Hepatic stellate cell (primary cell): ENCODE measurements at regions not wholly inside any gene's neighbourhood (a gene's known extent, or its start where the extent isn't known, plus 50 kb on each side); places are given as distances from the start of the nearest gene placed in this dataset.
"Not testable (repeated sequence)": the region's sequence is repeated elsewhere in the genome, so short reads cannot be mapped to it uniquely, and the experiment has no call there.

Experiments
- DNase-seq: peaks from one replicate; pipeline ENCODE4 v3.0.0; 2011; ENCODE audit warnings: low spot score

GRCh38 chr10:131833446-131834080, 67.2 kb upstream of the PPP2R2D start:
- DNase-seq = no peak

GRCh38 chr10:131834152-131834810, 66.5 kb upstream of the PPP2R2D start:
- no peak for DNase-seq

DNA sequence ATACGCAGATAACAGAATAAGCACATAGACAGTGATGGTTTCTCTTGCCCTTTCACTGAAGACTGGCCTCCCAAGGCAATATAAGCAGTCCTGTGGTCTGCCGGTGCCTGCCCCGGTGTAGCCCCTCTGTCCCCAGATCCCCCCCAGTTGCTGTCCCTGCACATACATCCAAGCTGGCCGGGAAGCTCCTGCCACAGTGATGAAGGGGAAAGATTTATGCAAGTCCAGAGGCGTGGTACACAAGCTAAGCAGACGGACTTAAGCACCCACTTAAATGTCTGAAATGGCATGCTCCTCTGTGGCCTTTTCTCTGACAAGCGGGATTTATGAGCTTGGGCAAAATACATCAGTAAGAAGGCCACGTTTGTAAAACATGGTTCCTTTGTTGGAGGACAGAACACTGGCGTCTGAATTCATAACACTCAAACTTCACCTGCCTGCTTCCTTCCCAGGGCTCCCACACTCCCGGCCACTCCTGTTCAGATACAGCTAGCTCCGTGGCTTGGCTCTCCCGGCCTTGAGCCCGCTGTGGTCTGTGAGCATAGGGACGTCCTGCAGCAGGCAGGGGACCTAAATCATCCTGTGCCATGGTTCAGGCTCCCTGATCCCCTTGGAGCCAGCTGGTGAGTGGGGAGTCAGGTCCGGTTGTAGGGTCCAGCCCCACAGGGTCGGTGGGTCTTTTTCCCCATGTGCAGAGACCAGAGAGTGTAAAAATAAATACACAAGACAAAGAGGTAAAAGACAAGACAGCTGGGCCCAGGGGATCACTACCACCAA, 61.7 kb upstream of the PPP2R2D start:
- no peak for DNase-seq

DNA sequence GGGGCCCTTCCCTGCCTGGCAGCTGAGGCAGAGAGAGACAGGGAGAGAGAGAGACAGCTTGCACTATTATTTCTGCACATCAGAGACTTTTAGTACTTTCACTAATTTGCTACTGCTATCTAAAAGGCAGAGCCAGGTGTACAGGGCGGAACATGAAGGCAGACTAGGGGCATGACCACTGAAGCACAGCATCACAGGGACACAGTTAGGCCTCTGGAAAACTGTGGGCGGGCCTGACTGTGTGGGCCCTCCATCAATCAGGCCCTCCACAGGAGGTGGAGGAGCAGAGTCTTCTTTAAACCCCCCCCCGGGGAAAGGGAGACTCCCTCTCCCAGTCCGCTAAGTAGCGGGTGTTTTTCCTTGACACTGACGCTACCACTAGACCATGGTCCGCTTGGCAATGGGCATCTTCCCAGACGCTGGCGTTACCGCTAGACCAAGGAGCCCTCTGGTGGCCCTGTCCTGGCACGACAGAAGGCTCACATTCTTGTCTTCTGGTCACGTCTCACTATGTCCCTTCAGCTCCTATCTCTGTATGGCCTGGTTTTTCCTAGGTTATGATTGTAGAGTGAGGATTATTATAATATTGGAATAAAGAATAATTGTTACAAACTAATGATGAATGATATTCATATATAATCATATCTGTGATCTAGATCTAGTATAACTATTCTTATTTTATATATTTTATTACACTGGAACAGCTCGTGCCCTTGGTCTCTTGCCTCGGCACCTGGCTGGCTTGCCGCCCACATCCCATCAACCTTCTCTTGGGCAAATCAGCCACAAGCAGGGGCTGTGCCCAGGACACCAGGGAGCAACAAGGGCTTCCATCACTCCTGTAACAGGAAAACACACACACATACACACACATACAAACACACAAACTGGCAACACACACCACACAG, 60.7 kb upstream of the PPP2R2D start:
- not testable (repeated sequence) for DNase-seq

DNA sequence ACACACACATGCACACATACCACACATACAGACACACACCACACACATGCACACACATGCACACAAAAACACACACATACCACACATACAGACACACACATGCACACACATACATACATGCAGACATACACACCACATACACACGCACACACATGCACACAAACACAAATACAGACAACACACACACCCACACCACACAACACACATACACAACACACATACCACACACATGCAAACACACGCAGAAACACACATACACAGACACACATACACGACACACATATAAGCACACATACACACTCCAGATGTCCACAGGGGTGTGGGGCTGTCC, 60.1 kb upstream of the PPP2R2D start:
- no peak for DNase-seq

- DNase-seq = no peak
These were observed 59.6 kb upstream of the PPP2R2D start for GRCh38 chr10:131841131-131841660.

DNA sequence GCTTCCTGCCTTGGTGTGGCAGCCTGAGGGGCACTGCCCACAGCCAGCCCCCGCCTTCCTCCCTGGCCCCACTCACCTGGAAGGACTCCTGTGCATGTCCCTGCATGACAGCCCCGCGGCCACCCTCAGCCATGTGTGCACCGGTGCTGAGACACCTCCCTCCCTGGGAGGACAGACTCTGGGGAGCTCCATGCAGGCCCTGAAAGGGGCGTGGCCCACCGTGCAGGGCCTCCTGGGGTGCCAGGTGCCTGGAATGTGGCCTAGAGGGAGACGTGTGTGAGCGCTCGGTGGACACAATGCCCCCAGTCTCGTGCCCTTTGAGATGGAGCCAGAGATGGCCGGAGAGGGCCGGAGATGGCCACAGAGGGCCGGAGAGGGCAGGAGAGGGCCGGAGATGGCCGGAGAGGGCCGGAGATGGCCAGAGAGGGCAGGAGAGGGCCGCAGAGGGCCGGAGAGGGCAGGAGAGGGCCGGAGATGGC, 59.1 kb upstream of the PPP2R2D start:
- DNase-seq = no peak

DNA sequence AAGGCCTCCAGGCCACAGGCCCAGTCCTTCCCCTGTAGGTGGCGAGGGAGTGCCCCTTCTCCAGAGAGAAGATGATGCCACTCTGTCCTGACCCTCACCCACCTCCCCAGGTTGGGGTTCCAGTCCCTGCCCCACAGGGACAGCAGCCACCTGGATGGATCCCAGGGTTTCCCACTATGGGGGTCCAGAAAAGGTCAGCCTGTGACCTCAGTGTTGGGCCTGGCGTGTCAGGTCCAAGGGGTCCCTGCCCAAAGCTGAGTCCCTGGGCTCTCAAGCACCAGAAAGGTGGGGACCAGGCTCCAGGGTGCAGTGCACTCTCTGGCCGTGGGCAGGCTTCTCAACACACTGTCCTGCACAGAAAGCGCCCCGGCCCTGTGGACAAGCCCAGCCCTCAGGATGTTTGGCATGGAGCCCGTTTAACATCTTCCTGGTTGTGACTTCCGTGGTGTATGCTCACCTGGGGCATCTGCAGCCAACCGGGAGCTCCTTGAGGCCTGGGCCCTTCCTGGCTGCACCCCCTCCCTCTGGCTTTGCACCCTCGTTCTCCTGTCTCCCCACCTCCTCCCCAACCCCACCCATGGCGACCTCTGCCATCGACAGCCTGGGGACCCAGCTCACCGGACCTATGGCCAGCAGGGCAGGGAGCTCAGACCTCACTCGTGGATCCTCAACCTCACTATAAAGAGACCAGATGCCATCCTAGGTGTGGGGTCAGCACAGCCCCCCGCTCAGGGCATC, 58.3 kb upstream of the PPP2R2D start:
- DNase-seq = no peak

GRCh38 chr10:131843089-131843595, 57.7 kb upstream of the PPP2R2D start:
- no peak for DNase-seq

- no peak for DNase-seq
These were observed 56.9 kb upstream of the PPP2R2D start for GRCh38 chr10:131843881-131844284.

GRCh38 chr10:131844529-131845084, 56.2 kb upstream of the PPP2R2D start:
- no peak for DNase-seq

- DNase-seq = no peak
These were observed 55.1 kb upstream of the PPP2R2D start for GRCh38 chr10:131845505-131846239.

GRCh38 chr10:131846240-131847101, 54.3 kb upstream of the PPP2R2D start:
- no peak for DNase-seq

DNA sequence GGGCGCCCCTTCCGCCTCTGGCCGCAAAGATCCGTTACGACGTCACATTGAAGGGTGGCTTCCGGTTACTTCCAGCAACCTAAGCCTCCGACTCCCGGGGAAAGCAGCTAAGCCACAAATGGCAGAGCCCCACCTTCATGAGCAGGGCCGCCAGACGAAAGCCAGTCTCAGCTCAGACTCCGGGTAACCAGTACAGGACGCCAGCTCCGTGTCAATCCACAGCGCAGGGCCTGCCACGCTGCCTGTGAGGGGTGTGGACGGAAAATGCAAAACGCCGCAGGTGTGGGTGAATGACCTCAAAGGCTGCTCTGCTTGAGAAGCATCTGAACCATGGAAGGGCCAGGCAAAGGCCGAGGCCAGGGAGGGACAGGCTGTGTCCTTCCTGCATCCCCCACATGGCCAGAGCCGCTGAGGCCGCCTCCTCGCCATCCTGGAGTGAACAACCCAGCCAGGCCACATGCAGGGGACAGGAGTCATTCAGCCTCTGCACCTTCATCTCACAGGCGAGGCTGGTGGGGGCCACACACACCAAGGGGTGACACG, 53.5 kb upstream of the PPP2R2D start:
- DNase-seq = no peak

GRCh38 chr10:131848296-131848695, 52.5 kb upstream of the PPP2R2D start:
- DNase-seq = no peak

- no peak for DNase-seq
These were observed 51.8 kb upstream of the PPP2R2D start for GRCh38 chr10:131848741-131849590.

DNA sequence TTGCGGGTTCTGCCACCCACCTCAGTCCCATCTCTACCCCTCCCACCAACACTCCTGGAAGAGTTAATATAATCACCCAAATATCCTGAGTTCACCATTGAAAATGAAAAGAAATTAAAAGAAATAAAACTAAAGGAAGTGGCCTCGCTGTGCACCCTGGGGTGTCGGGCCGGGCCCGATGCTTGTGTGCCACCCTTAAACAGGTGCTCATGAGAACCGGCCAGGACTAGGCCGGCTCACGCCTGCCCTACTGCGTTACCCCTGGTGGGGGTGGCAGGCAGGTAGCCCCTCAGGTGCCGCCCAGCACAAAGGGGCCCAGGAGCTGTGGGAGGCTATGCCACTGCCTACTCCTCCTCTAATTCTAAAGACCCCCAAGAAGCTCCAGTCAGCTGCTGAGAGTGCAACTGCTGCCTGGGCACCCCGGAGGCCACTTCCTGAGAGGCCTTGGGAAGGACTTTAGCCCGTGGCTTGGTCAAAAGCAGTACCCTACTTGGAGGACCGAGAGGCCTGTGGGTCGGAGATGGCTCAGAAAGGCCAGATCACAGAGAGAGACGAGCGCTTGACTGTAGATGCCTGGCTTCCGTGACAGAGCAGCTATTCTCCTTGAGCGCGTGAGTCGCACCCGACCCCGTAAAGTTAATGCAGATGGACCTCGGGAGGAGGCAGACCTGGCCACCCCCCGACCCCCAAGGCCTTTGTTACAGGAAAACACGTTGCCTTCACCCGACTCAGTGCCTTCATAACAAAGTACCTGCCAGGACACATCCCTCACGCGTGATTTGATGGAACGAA, 51.0 kb upstream of the PPP2R2D start:
- no peak for DNase-seq
